HepG2 (cell line): ENCODE measurements at regions not wholly inside any gene's neighbourhood (a gene's known extent, or its start where the extent isn't known, plus 50 kb on each side); places are given as distances from the start of the nearest gene placed in this dataset.

Experiments used
- BRD4 ChIP-seq: sonication (generic); formaldehyde crosslinking; IDR thresholded peaks from 2 replicates; pipeline ENCODE4 v1.4.0; 2020; ENCODE audit warnings: missing genetic modification reagents
- HIVEP1 ChIP-seq: sonication (generic); formaldehyde crosslinking; IDR thresholded peaks from 2 replicates; pipeline ENCODE4 v1.4.0; 2020; ENCODE audit warnings: mild to moderate bottlenecking, missing genetic modification reagents
- HNRNPLL ChIP-seq: fragments of 200-400 bp; formaldehyde crosslinking; IDR thresholded peaks from 2 replicates; pipeline ENCODE4 v1.6.1; 2017; ENCODE audit warnings: mild to moderate bottlenecking, low read depth, low read length; ENCODE audit not compliant: poor library complexity, severe bottlenecking
- KAT8 ChIP-seq: IDR thresholded peaks from 2 replicates; pipeline ENCODE4 v1.6.1; 2016; ENCODE audit warnings: missing genetic modification reagents, missing compliant biosample characterization
- RFXAP ChIP-seq: sonication (generic); formaldehyde crosslinking; IDR thresholded peaks from 2 replicates; pipeline ENCODE4 v1.4.0; 2020; ENCODE audit warnings: missing genetic modification reagents, borderline replicate concordance
- SMC3 ChIP-seq: IDR thresholded peaks from 2 replicates; pipeline ENCODE4 v1.6.1; 2011; ENCODE audit warnings: low read length, improper control_type of control experiment
- TCF7L2 ChIP-seq: IDR thresholded peaks from 2 replicates; pipeline ENCODE4 v1.6.1; 2011; ENCODE audit warnings: mild to moderate bottlenecking, low read depth, low read length, moderate library complexity
- ZFP36 ChIP-seq: fragments of 150-350 bp; IDR thresholded peaks from 2 replicates; pipeline ENCODE4 v1.6.1; 2018; ENCODE audit warnings: borderline replicate concordance, low read length, low read depth; ENCODE audit not compliant: partially characterized antibody
- ZFP36L2 ChIP-seq: sonication (generic); formaldehyde crosslinking; IDR thresholded peaks from 2 replicates; pipeline ENCODE4 v1.4.0; 2020; ENCODE audit warnings: missing genetic modification reagents
- ZNF180 ChIP-seq: sonication (generic); formaldehyde crosslinking; IDR thresholded peaks from 2 replicates; pipeline ENCODE4 v1.4.0; 2020; ENCODE audit warnings: low read depth, missing genetic modification reagents, borderline replicate concordance
- ZNF296 ChIP-seq: sonication (generic); formaldehyde crosslinking; conservative IDR thresholded peaks from 2 replicates; pipeline ENCODE4 v1.5.0; 2020; ENCODE audit warnings: mild to moderate bottlenecking, missing genetic modification reagents
- ZNF564 ChIP-seq: sonication (generic); formaldehyde crosslinking; IDR thresholded peaks from 2 replicates; pipeline ENCODE4 v1.8.1; 2023; ENCODE audit warnings: mild to moderate bottlenecking, missing genetic modification reagents
- ZNF619 ChIP-seq: sonication (generic); formaldehyde crosslinking; IDR thresholded peaks from 2 replicates; pipeline ENCODE4 v1.4.0; 2020; ENCODE audit warnings: mild to moderate bottlenecking, missing genetic modification reagents
- ZNF761 ChIP-seq: sonication (generic); formaldehyde crosslinking; conservative IDR thresholded peaks from 2 replicates; pipeline ENCODE4 v1.4.0; 2020; ENCODE audit warnings: mild to moderate bottlenecking, missing genetic modification reagents
- TF ChIP-seq, protein P1 (sequence below): fragments of 450-650 bp; IDR thresholded peaks from 2 replicates; pipeline ENCODE4 v1.6.1; 2017; ENCODE audit warnings: mild to moderate bottlenecking
- TF ChIP-seq, protein P2 (sequence below): sonication (generic); formaldehyde crosslinking; IDR thresholded peaks from 2 replicates; pipeline ENCODE4 v1.4.0; 2020; ENCODE audit warnings: mild to moderate bottlenecking, missing genetic modification reagents
- TF ChIP-seq, protein P3 (sequence below): IDR thresholded peaks from 2 replicates; pipeline ENCODE4 v1.6.1; 2016; ENCODE audit warnings: low read depth
- TF ChIP-seq, protein P4 (sequence below): sonication (generic); formaldehyde crosslinking; IDR thresholded peaks from 2 replicates; pipeline ENCODE4 v1.8.1; 2023; ENCODE audit warnings: missing genetic modification reagents, mild to moderate bottlenecking, borderline replicate concordance

DNA sequence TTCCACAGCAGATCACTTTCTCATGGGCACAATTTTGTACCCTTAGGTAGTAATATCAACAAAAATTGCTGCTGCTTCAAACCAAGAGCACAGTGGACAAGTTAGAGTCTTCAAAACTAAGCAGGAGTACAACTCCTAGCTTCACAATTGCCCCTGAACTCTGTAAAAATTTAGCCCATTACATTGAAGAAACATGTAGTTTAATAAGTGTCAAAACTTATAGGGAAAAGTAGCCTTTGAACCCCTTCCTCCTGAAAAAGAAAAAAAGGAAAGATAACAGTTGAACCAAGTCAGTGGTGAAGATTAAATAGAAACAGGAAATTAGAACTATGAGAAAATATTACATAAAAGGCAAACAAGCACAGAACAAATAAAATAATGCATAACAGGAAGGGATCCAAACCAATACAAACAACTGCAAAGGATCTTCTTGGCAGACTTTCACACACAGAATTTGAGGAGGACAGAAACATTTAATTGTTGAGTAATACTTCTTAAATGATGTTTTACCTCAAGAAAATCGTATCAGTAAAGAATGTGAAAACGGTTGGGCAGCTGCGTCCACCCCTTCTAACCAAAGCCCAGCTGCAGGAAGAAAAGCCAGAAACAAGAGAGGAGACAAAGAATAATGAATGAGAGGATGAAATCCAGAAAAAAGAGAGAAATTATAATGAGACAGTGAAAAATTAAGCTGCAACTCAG is 636.0 kb downstream of the NR2F1-AS1 start (continued):
- TF ChIP-seq, protein P1, sequence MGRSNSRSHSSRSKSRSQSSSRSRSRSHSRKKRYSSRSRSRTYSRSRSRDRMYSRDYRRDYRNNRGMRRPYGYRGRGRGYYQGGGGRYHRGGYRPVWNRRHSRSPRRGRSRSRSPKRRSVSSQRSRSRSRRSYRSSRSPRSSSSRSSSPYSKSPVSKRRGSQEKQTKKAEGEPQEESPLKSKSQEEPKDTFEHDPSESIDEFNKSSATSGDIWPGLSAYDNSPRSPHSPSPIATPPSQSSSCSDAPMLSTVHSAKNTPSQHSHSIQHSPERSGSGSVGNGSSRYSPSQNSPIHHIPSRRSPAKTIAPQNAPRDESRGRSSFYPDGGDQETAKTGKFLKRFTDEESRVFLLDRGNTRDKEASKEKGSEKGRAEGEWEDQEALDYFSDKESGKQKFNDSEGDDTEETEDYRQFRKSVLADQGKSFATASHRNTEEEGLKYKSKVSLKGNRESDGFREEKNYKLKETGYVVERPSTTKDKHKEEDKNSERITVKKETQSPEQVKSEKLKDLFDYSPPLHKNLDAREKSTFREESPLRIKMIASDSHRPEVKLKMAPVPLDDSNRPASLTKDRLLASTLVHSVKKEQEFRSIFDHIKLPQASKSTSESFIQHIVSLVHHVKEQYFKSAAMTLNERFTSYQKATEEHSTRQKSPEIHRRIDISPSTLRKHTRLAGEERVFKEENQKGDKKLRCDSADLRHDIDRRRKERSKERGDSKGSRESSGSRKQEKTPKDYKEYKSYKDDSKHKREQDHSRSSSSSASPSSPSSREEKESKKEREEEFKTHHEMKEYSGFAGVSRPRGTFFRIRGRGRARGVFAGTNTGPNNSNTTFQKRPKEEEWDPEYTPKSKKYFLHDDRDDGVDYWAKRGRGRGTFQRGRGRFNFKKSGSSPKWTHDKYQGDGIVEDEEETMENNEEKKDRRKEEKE = no peak
- TF ChIP-seq SMC3 (no peak), ZNF296 (CRISPR knock-in tag) (no peak), RFXAP (CRISPR knock-in tag) (no peak), HIVEP1 (no peak), ZFP36 (no peak), TCF7L2 (no peak; the same call in 1 of the 2 replicates), KAT8 (CRISPR knock-in tag) (peak; percentile 58), BRD4 (CRISPR knock-in tag) (no peak; the same call in 1 of the 2 replicates), ZNF761 (no peak), HNRNPLL (no peak), ZNF619 (CRISPR knock-in tag) (no peak), ZFP36L2 (CRISPR knock-in tag) (no peak), ZNF564 (CRISPR knock-in tag) (0 out of 2 replicates have a peak, but pooled peaks have one; percentile 22), ZNF180 (CRISPR knock-in tag) (no peak)
- TF ChIP-seq, protein P2, sequence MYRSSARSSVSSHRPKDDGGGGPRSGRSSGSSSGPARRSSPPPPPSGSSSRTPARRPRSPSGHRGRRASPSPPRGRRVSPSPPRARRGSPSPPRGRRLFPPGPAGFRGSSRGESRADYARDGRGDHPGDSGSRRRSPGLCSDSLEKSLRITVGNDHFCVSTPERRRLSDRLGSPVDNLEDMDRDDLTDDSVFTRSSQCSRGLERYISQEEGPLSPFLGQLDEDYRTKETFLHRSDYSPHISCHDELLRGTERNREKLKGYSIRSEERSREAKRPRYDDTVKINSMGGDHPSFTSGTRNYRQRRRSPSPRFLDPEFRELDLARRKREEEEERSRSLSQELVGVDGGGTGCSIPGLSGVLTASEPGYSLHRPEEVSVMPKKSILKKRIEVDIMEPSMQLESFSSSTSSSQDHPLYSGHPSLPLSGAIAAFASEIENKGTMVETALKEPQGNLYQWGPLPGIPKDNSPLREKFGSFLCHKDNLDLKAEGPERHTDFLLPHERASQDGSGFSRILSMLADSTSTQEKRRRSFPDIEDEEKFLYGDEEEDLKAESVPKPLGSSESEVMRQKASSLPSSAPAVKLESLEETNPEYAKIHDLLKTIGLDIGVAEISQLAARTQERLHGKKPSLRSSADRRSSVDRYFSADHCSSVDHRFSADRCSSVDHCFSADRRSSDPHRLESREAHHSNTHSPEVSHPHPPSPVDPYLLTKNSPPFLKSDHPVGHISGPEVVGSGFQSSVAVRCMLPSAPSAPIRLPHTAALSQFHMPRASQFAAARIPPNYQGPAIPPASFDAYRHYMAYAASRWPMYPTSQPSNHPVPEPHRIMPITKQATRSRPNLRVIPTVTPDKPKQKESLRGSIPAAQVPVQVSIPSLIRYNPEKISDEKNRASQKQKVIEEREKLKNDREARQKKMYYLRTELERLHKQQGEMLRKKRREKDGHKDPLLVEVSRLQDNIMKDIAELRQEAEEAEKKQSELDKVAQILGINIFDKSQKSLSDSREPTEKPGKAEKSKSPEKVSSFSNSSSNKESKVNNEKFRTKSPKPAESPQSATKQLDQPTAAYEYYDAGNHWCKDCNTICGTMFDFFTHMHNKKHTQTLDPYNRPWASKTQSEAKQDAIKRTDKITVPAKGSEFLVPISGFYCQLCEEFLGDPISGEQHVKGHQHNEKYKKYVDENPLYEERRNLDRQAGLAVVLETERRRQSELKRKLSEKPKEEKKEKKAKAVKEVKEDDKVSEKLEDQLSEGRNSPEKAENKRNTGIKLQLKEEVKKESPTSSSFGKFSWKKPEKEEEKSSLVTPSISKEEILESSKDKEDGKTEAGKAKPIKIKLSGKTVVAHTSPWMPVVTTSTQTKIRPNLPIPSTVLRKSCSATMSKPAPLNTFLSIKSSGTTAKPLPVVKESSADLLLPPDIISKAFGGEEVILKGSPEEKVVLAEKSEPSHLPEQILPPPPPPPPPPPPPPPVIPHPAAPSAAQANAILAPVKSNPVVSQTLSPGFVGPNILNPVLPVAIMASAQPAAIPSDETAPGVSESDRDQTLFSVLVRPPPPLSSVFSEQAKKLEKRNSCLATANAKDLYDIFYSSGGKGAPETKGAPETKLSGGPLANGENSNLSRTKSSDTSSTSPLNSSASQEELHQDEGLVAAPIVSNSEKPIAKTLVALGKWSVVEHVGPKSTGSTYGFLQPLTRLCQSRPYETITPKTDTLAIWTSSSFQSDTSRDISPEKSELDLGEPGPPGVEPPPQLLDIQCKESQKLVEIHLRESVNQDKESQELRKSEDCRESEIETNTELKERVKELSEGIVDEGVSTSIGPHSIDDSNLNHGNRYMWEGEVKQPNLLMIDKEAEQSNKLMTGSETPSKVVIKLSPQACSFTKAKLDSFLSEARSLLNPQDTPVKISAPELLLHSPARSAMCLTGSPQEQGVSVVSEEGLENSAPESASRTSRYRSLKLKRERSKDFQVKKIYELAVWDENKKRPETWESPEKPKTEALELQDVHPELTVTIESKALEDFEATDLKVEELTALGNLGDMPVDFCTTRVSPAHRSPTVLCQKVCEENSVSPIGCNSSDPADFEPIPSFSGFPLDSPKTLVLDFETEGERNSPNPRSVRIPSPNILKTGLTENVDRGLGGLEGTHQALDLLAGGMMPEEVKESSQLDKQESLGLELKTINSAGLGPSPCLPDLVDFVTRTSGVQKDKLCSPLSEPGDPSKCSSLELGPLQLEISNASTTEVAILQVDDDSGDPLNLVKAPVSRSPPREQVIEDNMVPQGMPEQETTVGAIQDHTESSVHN (CRISPR knock-in tag) = no peak
- TF ChIP-seq, protein P3, sequence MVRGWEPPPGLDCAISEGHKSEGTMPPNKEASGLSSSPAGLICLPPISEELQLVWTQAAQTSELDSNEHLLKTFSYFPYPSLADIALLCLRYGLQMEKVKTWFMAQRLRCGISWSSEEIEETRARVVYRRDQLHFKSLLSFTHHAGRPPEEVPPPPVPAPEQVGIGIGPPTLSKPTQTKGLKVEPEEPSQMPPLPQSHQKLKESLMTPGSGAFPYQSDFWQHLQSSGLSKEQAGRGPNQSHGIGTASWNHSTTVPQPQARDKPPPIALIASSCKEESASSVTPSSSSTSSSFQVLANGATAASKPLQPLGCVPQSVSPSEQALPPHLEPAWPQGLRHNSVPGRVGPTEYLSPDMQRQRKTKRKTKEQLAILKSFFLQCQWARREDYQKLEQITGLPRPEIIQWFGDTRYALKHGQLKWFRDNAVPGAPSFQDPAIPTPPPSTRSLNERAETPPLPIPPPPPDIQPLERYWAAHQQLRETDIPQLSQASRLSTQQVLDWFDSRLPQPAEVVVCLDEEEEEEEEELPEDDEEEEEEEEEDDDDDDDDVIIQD (CRISPR knock-in tag) = peak; percentile 86
- TF ChIP-seq, protein P4, sequence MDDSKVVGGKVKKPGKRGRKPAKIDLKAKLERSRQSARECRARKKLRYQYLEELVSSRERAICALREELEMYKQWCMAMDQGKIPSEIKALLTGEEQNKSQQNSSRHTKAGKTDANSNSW (CRISPR knock-in tag) = no peak
